ENCODE measurements at regions not wholly inside any gene's neighbourhood (a gene's known extent, or its start where the extent isn't known, plus 50 kb on each side); places are given as distances from the start of the nearest gene placed in this dataset.
A peak's percentile ranks its signal among the peaks of the same experiment; 100 is the strongest.

DNA sequence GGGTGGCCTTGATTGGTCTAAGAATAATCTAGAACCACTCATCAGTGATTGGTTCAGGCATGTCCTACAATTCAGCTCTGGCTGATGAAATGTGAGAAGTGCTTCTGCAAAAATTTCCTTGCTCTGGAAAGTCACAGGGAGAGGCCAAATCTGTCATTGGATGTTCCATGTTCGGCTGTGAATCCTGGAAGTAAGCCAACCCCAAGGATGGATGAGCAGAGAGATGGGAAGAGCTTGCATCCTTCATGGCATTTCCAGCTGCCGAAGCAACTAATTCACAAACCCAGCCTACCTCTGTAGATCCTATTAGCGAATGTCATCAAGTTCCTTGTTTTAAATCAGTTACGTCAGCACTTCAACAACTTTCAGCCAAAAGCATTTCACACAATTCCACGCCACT, 187.2 kb upstream of the SOX4 start:
- no peaks in the 10 kb centered on the region for H3K4me1 ChIP-seq (ENCODE audit: control insufficient read depth, insufficient read depth, low read length)
- no peaks in the 10 kb centered on the region for H3K27me3 ChIP-seq (ENCODE audit: control insufficient read depth, insufficient read depth, low read length)
- DNase-seq (ENCODE audit: low read depth in 4 of 6, low spot score in 6 of 6) = peak in 1 of 6 donors; percentile 34
- WGBS (ENCODE audit: insufficient coverage) = 93% methylated on average over 4 of the region's 5 CpGs
- H3K9me3 ChIP-seq (ENCODE audit: control insufficient read depth, insufficient read depth, low read length) = peaks cover 7% of the 10 kb centered on the region
- H3K36me3 ChIP-seq (ENCODE audit: control insufficient read depth, insufficient read depth, low read length) = no peaks in the 10 kb centered on the region
- H3K4me3 ChIP-seq (ENCODE audit: low read depth, low read length) = no peak overlapping the region
- H3K27ac ChIP-seq (ENCODE audit: low read depth, low read length) = no peak overlapping the region

DNA sequence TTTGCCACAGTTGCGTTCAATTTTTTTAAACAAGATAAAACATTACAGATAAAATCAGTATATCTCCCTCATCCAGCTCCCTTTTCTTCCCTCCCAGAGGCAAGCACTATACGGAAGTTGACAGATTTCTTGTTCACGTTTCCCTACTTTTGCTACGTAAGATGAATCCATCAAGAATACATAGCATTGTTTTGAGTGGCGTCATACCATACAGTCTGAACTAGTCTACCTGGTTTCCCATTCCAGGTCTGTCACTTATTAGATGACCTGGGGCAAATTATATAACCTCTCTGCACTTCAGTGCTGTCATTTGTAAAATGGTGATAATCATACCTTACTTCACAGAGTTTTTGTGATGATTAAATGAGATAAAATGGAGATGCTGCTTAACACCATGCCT, 184.3 kb upstream of the SOX4 start:
- WGBS (ENCODE audit: insufficient coverage) = 100% methylated on average over 4 of the region's 5 CpGs
- H3K4me3 ChIP-seq (ENCODE audit: low read depth, low read length) = no peak overlapping the region
- H3K36me3 ChIP-seq (ENCODE audit: control insufficient read depth, insufficient read depth, low read length) = no peaks in the 10 kb centered on the region
- peaks cover 5% of the 10 kb centered on the region for H3K9me3 ChIP-seq (ENCODE audit: control insufficient read depth, insufficient read depth, low read length)
- no peaks in the 10 kb centered on the region for H3K27me3 ChIP-seq (ENCODE audit: control insufficient read depth, insufficient read depth, low read length)
- no peaks in the 10 kb centered on the region for H3K4me1 ChIP-seq (ENCODE audit: control insufficient read depth, insufficient read depth, low read length)
- no peak overlapping the region for H3K27ac ChIP-seq (ENCODE audit: low read depth, low read length)
- no peak for DNase-seq (ENCODE audit: low read depth in 4 of 6, low spot score in 6 of 6)

DNA sequence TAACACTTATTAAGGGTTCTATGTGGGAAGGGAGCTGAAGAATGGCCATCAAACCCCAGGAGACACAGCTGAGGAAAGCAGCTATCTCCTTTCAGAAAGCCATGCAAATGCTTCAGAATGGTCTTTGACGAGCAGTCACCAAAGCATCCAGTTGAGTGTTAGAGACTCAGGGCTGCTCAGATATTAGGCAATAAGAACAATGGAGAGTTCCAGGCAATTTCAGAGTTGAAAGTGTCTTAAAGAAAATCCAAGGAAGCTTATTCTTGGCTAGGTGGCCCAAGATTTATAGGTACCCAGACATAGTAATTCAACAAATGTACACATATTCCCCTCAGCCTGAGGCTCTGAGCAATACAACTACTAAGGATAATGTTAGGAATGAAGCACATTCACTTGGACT, 180.1 kb upstream of the SOX4 start:
- DNase-seq (ENCODE audit: low read depth in 4 of 6, low spot score in 6 of 6) = no peak
- 78% methylated on average over 1 of the region's 1 CpG for WGBS (ENCODE audit: insufficient coverage)

DNA sequence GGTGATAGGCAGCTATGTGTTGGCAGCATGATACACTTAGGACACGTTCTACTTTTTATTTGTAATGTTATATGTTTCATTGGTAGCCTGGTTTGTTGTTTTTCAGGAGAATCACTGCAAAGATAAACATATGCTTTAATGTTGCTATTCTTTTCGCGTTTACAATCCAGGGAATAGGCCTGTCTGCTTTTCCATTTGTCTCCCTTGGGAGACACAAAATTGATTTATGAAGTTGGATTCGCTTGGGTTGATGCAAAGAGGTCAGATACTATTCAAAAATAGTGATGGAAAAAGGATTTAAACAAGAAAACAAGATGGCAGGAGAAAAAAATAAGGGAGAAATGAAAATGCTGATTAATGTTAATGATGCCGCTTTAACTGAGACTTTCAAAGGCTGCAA, 179.5 kb upstream of the SOX4 start:
- H3K4me1 ChIP-seq (ENCODE audit: control insufficient read depth, insufficient read depth, low read length) = no peaks in the 10 kb centered on the region
- H3K4me3 ChIP-seq (ENCODE audit: low read depth, low read length) = no peak overlapping the region
- H3K36me3 ChIP-seq (ENCODE audit: control insufficient read depth, insufficient read depth, low read length) = no peaks in the 10 kb centered on the region
- peak in 1 of 6 donors; percentile 60 for DNase-seq (ENCODE audit: low read depth in 4 of 6, low spot score in 6 of 6)
- peaks cover 5% of the 10 kb centered on the region for H3K9me3 ChIP-seq (ENCODE audit: control insufficient read depth, insufficient read depth, low read length)
- 67% methylated on average over 4 of the region's 5 CpGs for WGBS (ENCODE audit: insufficient coverage)
- H3K27ac ChIP-seq (ENCODE audit: low read depth, low read length) = no peak overlapping the region
- H3K27me3 ChIP-seq (ENCODE audit: control insufficient read depth, insufficient read depth, low read length) = no peaks in the 10 kb centered on the region

More for the DNA sequence above, 180.1 kb upstream of the SOX4 start:
- Histone ChIP-seq H3K36me3 (ENCODE audit: control insufficient read depth, insufficient read depth, low read length) (no peaks in the 10 kb centered on the region), H3K9me3 (ENCODE audit: control insufficient read depth, insufficient read depth, low read length) (peaks cover 5% of the 10 kb centered on the region), H3K4me3 (ENCODE audit: low read depth, low read length) (no peak overlapping the region), H3K27ac (ENCODE audit: low read depth, low read length) (no peak overlapping the region), H3K27me3 (ENCODE audit: control insufficient read depth, insufficient read depth, low read length) (no peaks in the 10 kb centered on the region), H3K4me1 (ENCODE audit: control insufficient read depth, insufficient read depth, low read length) (no peaks in the 10 kb centered on the region)

DNA sequence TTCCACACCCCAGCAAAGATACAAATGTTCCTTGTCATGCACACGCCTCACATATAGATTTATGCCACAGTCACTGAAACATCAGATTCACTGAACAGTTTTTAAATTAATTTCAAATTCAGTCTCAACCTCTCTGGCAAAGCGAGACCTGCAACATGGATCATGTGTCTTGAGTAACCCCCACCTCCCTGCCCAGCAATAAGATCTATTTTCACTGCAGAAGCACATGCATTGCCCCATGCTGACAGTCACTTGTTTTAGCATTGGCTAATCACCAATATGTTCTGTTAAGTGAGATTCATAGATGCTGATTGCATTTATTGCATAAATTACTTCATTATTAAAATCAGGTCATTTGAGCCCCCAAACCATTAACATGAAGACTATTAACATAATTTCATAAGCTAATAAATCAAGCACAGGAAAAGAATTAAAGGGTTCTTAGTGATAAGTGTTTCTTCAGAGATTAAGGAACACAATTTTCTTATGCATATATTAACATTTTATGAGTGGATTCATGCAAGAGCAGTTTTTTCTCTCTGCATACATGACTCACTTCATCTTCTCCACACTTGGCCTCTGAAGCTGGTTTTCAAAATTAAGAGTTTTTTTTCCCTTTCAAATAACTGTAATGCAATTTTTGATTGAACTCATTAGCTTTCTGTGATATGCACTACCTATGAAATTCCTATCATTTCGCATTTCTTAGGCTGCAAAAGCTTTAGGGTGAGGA, 173.2 kb upstream of the SOX4 start:
- 60% methylated on average over 2 of the region's 3 CpGs for WGBS (ENCODE audit: insufficient coverage)
- Histone ChIP-seq H3K36me3 (ENCODE audit: control insufficient read depth, insufficient read depth, low read length) (no peaks in the 10 kb centered on the region), H3K9me3 (ENCODE audit: control insufficient read depth, insufficient read depth, low read length) (no peaks in the 10 kb centered on the region), H3K27me3 (ENCODE audit: control insufficient read depth, insufficient read depth, low read length) (no peaks in the 10 kb centered on the region), H3K4me3 (ENCODE audit: low read depth, low read length) (no peak overlapping the region), H3K4me1 (ENCODE audit: control insufficient read depth, insufficient read depth, low read length) (no peaks in the 10 kb centered on the region), H3K27ac (ENCODE audit: low read depth, low read length) (no peak overlapping the region)
- DNase-seq (ENCODE audit: low read depth in 4 of 6, low spot score in 6 of 6) = peak in 2 of 6 donors; percentile 40 to 90

DNA sequence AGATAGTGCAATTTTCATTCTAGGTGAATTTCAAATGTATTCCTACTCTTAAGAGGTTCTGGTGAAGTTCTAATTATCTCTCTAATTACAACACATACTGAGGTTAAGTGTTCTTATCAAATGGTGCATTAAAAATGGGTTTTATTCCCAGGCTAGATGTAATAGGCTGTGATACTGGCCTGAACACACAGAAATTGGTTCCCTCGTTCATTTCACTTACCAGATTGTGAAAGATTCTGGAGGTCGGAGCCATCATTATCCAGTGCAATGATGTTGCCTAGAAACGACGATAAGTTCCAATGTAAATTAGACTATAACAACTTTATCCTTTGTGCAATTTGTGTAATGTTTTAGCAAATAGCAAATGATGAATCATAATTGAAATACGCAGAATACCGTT, 172.6 kb upstream of the SOX4 start:
- Histone ChIP-seq H3K4me3 (ENCODE audit: low read depth, low read length) (no peak overlapping the region), H3K4me1 (ENCODE audit: control insufficient read depth, insufficient read depth, low read length) (no peaks in the 10 kb centered on the region), H3K27me3 (ENCODE audit: control insufficient read depth, insufficient read depth, low read length) (no peaks in the 10 kb centered on the region), H3K27ac (ENCODE audit: low read depth, low read length) (no peak overlapping the region), H3K9me3 (ENCODE audit: control insufficient read depth, insufficient read depth, low read length) (no peaks in the 10 kb centered on the region), H3K36me3 (ENCODE audit: control insufficient read depth, insufficient read depth, low read length) (no peaks in the 10 kb centered on the region)
- peak in 2 of 6 donors; percentile 63 to 90 for DNase-seq (ENCODE audit: low read depth in 4 of 6, low spot score in 6 of 6)
- 75% methylated on average over 2 of the region's 6 CpGs for WGBS (ENCODE audit: insufficient coverage)

DNA sequence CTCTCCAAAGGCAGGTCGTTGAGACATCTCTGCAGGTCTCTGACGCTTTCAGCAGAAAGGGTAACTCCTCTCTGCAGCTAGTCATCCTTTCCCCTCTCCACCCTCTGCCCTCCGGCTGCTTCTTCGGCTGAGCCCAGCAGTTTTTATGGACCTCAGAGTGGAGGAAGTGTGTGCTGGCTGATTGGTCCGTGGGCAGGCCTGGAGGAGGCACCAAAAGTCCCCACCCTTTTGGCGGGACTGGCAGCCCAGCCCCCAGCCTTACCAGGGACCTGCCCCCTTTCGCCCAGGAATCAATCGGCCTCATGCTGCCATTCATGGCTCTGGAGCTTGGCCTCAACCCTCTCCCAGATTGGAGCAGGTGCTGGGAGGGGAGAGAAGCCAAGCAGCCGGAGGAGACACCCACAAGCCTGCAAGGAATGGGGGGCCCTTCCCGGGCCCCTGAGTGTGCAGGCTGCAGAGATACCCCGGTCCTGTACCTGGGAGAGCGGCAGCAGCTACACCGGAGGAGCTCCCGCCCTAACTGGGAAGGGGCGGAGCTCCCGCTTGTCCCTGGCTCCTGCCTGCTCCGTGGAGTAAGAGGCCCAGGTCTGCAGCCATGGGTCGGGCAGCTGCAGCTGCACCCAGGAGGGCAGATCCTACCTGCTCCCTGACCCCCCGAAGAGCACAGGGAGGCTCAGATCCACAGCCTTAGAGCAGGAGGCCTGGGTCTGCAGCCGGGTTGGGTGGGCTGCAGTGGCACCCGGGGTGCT, 170.3 kb upstream of the SOX4 start:
- Histone ChIP-seq H3K4me3 (ENCODE audit: low read depth, low read length) (no peak overlapping the region), H3K27me3 (ENCODE audit: control insufficient read depth, insufficient read depth, low read length) (no peaks in the 10 kb centered on the region), H3K4me1 (ENCODE audit: control insufficient read depth, insufficient read depth, low read length) (no peaks in the 10 kb centered on the region), H3K27ac (ENCODE audit: low read depth, low read length) (no peak overlapping the region), H3K9me3 (ENCODE audit: control insufficient read depth, insufficient read depth, low read length) (no peaks in the 10 kb centered on the region), H3K36me3 (ENCODE audit: control insufficient read depth, insufficient read depth, low read length) (no peaks in the 10 kb centered on the region)
- no peak for DNase-seq (ENCODE audit: low read depth in 4 of 6, low spot score in 6 of 6)
- 91% methylated on average over 15 of the region's 21 CpGs for WGBS (ENCODE audit: insufficient coverage)

DNA sequence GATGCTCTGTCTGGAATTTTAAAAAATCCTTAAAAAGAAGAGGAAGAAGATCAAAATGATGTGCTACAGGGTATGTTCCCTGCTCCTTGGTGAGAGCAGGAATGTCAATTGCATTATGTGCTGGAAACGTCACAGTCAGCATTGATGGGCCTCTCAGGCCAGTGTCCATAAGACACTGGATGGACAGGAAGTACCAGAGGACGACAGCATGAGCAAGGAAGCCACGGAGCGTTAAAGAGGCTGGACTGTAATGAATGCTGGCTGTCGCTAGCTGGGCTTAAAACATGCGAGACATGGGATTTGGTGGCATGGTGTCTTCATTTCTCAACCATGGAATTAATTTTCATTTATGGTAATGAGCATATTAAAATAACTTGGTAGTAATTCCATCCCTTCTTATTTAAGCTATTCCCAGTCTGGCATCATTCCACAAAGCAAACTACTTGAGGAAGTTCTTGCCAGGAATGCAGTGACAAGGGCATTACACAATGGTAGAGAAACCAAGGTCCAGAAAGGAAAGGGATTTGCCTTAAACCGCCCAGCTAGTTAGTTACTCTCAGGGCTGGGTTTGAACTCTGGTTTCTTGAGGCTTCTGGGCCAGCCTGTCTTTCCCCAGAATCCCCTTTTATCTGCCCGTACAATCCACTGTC, 166.6 kb upstream of the SOX4 start:
- H3K9me3 ChIP-seq (ENCODE audit: control insufficient read depth, insufficient read depth, low read length) = no peaks in the 10 kb centered on the region
- H3K36me3 ChIP-seq (ENCODE audit: control insufficient read depth, insufficient read depth, low read length) = no peaks in the 10 kb centered on the region
- WGBS (ENCODE audit: insufficient coverage) = 76% methylated on average over 4 of the region's 8 CpGs
- no peak overlapping the region for H3K4me3 ChIP-seq (ENCODE audit: low read depth, low read length)
- no peaks in the 10 kb centered on the region for H3K27me3 ChIP-seq (ENCODE audit: control insufficient read depth, insufficient read depth, low read length)
- DNase-seq (ENCODE audit: low read depth in 4 of 6, low spot score in 6 of 6) = no peak
- H3K27ac ChIP-seq (ENCODE audit: low read depth, low read length) = no peak overlapping the region
- no peaks in the 10 kb centered on the region for H3K4me1 ChIP-seq (ENCODE audit: control insufficient read depth, insufficient read depth, low read length)

DNA sequence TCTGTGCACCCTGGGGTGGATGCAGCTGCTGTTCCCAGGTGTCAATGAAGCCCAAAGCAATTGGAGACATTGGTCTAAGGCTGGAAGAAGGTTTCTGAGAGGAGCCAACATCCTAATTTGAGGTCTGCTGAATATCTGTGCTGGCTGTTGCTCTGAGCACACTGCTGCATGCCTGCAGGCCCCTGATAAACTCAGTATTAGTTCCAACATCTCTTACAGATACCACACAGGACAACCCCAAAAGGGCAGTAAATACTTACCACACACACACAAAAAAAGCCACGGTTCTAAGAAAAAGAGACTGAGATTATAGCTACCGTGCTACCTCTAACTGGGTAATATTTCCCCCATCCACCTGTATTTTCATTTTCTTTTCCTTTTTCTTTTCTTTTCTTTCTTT, 164.3 kb upstream of the SOX4 start:
- Histone ChIP-seq H3K4me3 (ENCODE audit: low read depth, low read length) (no peak overlapping the region), H3K36me3 (ENCODE audit: control insufficient read depth, insufficient read depth, low read length) (no peaks in the 10 kb centered on the region), H3K27me3 (ENCODE audit: control insufficient read depth, insufficient read depth, low read length) (no peaks in the 10 kb centered on the region), H3K27ac (ENCODE audit: low read depth, low read length) (no peak overlapping the region), H3K4me1 (ENCODE audit: control insufficient read depth, insufficient read depth, low read length) (no peaks in the 10 kb centered on the region), H3K9me3 (ENCODE audit: control insufficient read depth, insufficient read depth, low read length) (no peaks in the 10 kb centered on the region)
- 76% methylated on average over 2 of the region's 2 CpGs for WGBS (ENCODE audit: insufficient coverage)
- no peak for DNase-seq (ENCODE audit: low read depth in 4 of 6, low spot score in 6 of 6)

Measured in spinal cord (tissue), 9 donors.